Lung (tissue), 11 donors: ENCODE measurements at regions not wholly inside any gene's neighbourhood (a gene's known extent, or its start where the extent isn't known, plus 50 kb on each side); places are given as distances from the start of the nearest gene placed in this dataset.

Experiments
- ATAC-seq: fragments of 200-7000 bp; cut with Tn5 transposase; one replicate; pipeline ENCODE4 v1.9.1; 2020; ENCODE audit warnings: moderate number of reproducible peaks; ENCODE audit not compliant: insufficient read depth, low FRiP score
- DNase-seq, 3 donors: peaks; one replicate each; pipeline ENCODE4 v3.0.0-alpha.2; 2013 to 2017
- H3K27ac ChIP-seq, 2 donors: one replicate each; pipeline ENCODE4 v1.5.1; 2013; ENCODE audit warnings: mild to moderate bottlenecking in 2 of 2, moderate library complexity in 2 of 2, control low read depth in 1 of 2, inconsistent platforms in 1 of 2, low read depth in 1 of 2, low read length in 1 of 2
- H3K27me3 ChIP-seq, 3 donors: one replicate each; pipeline ENCODE4 v1.5.1; 2013; ENCODE audit warnings: low read length in 2 of 3; ENCODE audit not compliant: control insufficient read depth in 3 of 3, insufficient read depth in 3 of 3
- H3K36me3 ChIP-seq, 4 donors: one replicate each; pipeline ENCODE4 v1.5.1; 2013; ENCODE audit warnings: low read length in 4 of 4, mild to moderate bottlenecking in 1 of 4, moderate library complexity in 1 of 4; ENCODE audit not compliant: control insufficient read depth in 4 of 4, insufficient read depth in 4 of 4
- H3K4me1 ChIP-seq, 5 donors: one replicate each; pipeline ENCODE4 v1.5.1; 2013; ENCODE audit warnings: low read length in 5 of 5, mild to moderate bottlenecking in 2 of 5, moderate library complexity in 1 of 5; ENCODE audit not compliant: control insufficient read depth in 5 of 5, insufficient read depth in 5 of 5
- H3K4me3 ChIP-seq: one replicate; pipeline ENCODE4 v1.5.1; 2013; ENCODE audit warnings: mild to moderate bottlenecking, control low read depth, moderate library complexity
- H3K9ac ChIP-seq, 2 donors: one replicate each; pipeline ENCODE4 v1.5.1; 2013; ENCODE audit warnings: low read length in 2 of 2, control low read depth in 1 of 2; ENCODE audit not compliant: insufficient read depth in 1 of 2
- H3K9me3 ChIP-seq, 4 donors: one replicate each; pipeline ENCODE4 v1.5.1; 2013; ENCODE audit warnings: low read length in 3 of 4, mild to moderate bottlenecking in 1 of 4, moderate library complexity in 1 of 4; ENCODE audit not compliant: control insufficient read depth in 4 of 4, insufficient read depth in 3 of 4
- WGBS, 2 donors: extraction: QIAGEN DNeasy Blood & Tissue Kit; methylation state at CpG; one replicate each; pipeline ENCODE4 v1.1.7; 2013; 5-methylcytosine and 5-hydroxymethylcytosine counted together
- TF ChIP-seq, protein P1 (sequence below): IDR thresholded peaks from 2 replicates; pipeline ENCODE4 v1.5.1; 2012; ENCODE audit warnings: mild to moderate bottlenecking; ENCODE audit errors: control extremely low read depth, extremely low read depth
- donor health status: control.
- donor health status: control.
- donor health status: Bipolar disorder and iron deficiency.
- donor health status: healthy.
- donor health status: DM: yes; HTN: yes; CAD: no.

DNA sequence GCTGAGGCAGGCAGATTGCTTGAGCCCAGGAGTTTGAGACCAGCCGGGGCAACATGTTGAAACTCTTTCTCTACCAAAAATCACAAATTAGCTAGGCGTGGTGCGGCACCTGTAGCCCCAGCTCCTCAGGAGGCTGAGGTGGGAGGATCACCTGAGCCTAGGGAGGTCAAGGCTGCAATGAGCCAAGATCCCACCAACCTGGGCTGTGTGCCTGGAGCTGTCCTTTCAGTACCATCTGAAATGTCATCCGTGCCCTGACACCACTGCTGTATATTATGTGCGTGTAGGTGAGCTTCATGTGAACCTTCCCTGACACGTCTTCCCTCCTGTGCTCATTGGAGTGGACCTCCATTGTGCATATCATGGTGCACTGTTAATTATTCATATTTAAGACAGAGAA lies 84.8 kb upstream of the HNRNPA3 start:
- no peak for ATAC-seq
- H3K27ac ChIP-seq: no peak overlapping the region
- WGBS, 2 donors: 96 to 97% methylated on average over 6 of the region's 6 CpGs
- DNase-seq: no peak
- no peaks in the 10 kb centered on the region for H3K4me1 ChIP-seq
- H3K27me3 ChIP-seq: no peaks in the 10 kb centered on the region
- no peak overlapping the region for H3K4me3 ChIP-seq
- H3K9ac ChIP-seq: no peak overlapping the region
- H3K9me3 ChIP-seq: peaks cover 0 to 1% (median 0%) of the 10 kb centered on the region in 4 donors
- H3K36me3 ChIP-seq: no peaks in the 10 kb centered on the region
- TF ChIP-seq, protein P1, sequence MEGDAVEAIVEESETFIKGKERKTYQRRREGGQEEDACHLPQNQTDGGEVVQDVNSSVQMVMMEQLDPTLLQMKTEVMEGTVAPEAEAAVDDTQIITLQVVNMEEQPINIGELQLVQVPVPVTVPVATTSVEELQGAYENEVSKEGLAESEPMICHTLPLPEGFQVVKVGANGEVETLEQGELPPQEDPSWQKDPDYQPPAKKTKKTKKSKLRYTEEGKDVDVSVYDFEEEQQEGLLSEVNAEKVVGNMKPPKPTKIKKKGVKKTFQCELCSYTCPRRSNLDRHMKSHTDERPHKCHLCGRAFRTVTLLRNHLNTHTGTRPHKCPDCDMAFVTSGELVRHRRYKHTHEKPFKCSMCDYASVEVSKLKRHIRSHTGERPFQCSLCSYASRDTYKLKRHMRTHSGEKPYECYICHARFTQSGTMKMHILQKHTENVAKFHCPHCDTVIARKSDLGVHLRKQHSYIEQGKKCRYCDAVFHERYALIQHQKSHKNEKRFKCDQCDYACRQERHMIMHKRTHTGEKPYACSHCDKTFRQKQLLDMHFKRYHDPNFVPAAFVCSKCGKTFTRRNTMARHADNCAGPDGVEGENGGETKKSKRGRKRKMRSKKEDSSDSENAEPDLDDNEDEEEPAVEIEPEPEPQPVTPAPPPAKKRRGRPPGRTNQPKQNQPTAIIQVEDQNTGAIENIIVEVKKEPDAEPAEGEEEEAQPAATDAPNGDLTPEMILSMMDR: no peak

DNA sequence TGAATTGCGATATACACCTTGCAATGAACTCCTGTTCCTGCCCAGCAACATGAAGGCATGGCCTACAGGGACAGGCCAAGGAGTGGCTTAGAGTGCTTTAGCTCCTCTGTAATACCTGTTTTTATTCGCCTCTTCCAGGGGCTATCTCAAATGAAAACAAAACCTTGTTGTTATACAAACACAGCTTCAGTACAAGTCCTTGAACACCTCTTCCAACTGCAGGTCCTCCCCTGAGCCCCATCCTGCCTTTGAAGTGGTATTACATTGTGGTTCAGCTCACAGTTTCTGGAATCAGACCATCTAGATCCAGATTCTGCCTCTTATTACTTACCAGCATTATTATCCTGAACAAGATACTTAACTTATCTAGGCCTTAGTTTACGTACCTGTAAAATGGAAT lies 83.0 kb upstream of the HNRNPA3 start:
- Histone ChIP-seq H3K4me3 (no peak overlapping the region), H3K27ac (no peak overlapping the region), H3K9me3 (peaks cover 0 to 1% (median 0%) of the 10 kb centered on the region in 4 donors), H3K9ac (no peak overlapping the region), H3K36me3 (no peaks in the 10 kb centered on the region), H3K4me1 (no peaks in the 10 kb centered on the region), H3K27me3 (no peaks in the 10 kb centered on the region)
- TF ChIP-seq, protein P1: no peak
- DNase-seq (no peak), ATAC-seq (no peak)
- WGBS, 2 donors: 87 to 91% methylated on average over 3 of the region's 3 CpGs

DNA sequence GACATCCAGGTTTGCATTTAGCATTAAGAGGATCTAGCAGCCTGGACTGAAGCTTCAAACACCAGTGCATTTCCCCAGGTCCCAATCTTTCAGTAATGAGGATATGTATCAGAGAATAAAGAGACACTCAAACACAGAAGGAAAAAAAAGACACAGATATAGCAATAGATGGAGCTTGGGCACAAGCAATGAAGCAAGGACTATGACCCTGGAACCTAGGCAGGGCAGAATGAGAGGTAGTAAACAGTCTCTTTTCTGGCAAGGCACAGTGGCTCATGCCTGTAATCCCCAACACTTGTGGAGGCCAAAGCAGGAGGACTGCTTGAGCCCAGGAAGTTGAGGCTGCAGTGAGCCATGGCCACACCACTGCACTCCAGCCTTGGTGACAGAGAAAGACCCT lies 80.7 kb upstream of the HNRNPA3 start:
- TF ChIP-seq, protein P1: no peak
- DNase-seq (no peak), ATAC-seq (no peak)
- Histone ChIP-seq H3K27ac (no peak overlapping the region), H3K4me1 (no peaks in the 10 kb centered on the region), H3K4me3 (no peak overlapping the region), H3K9ac (no peak overlapping the region), H3K27me3 (no peaks in the 10 kb centered on the region), H3K9me3 (peaks cover 0 to 1% (median 0%) of the 10 kb centered on the region in 4 donors), H3K36me3 (no peaks in the 10 kb centered on the region)

DNA sequence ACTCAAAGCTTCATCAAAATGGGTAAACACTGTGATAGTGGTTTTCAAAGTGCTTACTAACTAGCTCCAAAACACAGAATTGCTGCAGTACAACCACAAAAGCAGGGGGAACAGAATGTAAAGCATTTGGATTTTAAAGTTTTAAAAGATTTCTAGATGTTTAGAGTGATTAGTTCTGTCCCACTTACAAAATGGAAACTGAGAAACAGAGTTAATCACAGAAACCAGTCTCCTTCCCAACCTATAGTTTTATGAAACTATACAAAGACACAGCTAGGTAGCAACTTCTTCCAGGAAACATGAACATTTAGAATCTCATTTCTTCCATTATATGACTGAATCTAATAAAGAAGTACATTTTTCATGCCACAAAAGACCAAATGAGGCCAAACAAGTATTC lies 73.8 kb upstream of the HNRNPA3 start:
- Histone ChIP-seq H3K9ac (no peak overlapping the region), H3K36me3 (no peaks in the 10 kb centered on the region), H3K4me1 (no peaks in the 10 kb centered on the region), H3K4me3 (no peak overlapping the region), H3K9me3 (no peaks in the 10 kb centered on the region), H3K27me3 (peaks cover 0 to 5% (median 0%) of the 10 kb centered on the region in 3 donors), H3K27ac (no peak overlapping the region)
- ATAC-seq (no peak), DNase-seq (no peak)
- TF ChIP-seq, protein P1: no peak
